Naive thymus-derived CD8-positive, alpha-beta T cell (primary cell): ENCODE measurements at regions not wholly inside any gene's neighbourhood (a gene's known extent, or its start where the extent isn't known, plus 50 kb on each side); places are given as distances from the start of the nearest gene placed in this dataset.

Experiments
- ATAC-seq, 2 donors: fragments of 150-1000 bp; cut with Tn5 transposase in 1 of 2; sonication (Bioruptor Pico), chemical (Tn5 transposase) in 1 of 2; 1 replicate in 1 of 2; 2 replicates in 1 of 2; pipeline ENCODE4 v1.10.0; 2021; ENCODE audit warnings: mild to moderate bottlenecking in 2 of 2, moderate library complexity in 2 of 2
- POLR2A ChIA-PET: fragments of 350-600 bp; sonication (Branson Sonifier 250); formaldehyde crosslinking; loops from one replicate; lab custom pipeline; 2021; ENCODE audit warnings: antibody characterized with exemption; lab: Charles Lee
- DNase-seq, 10 donors: peaks; one replicate each; pipeline versions ENCODE4 v3.0.0 to v3.0.0-alpha.2; 2020 to 2022
- H3K27ac Mint-ChIP-seq, 10 donors: one replicate each; pipeline ENCODE4 v1.8.0; 2020 to 2022; ENCODE audit warnings: mild to moderate bottlenecking in 10 of 10, mixed read lengths in 10 of 10, moderate library complexity in 4 of 10, inconsistent platforms in 1 of 10
- H3K27me3 Mint-ChIP-seq, 5 donors: one replicate each; pipeline ENCODE4 v1.8.0; 2021 to 2022; ENCODE audit warnings: mixed read lengths in 5 of 5
- H3K36me3 Mint-ChIP-seq, 3 donors: one replicate each; pipeline ENCODE4 v1.8.0; 2020 to 2022; ENCODE audit warnings: mixed read lengths in 3 of 3, mild to moderate bottlenecking in 2 of 3, inconsistent platforms in 1 of 3
- H3K4me1 Mint-ChIP-seq, 4 donors: one replicate each; pipeline ENCODE4 v1.8.0; 2021 to 2022; ENCODE audit warnings: mixed read lengths in 4 of 4
- H3K4me3 Mint-ChIP-seq, 10 donors: one replicate each; pipeline ENCODE4 v1.8.0; 2020 to 2022; ENCODE audit warnings: mild to moderate bottlenecking in 10 of 10, mixed read lengths in 10 of 10, moderate library complexity in 6 of 10, inconsistent platforms in 1 of 10
- H3K9me3 Mint-ChIP-seq, 9 donors: one replicate each; pipeline ENCODE4 v1.8.0; 2020 to 2022; ENCODE audit warnings: mixed read lengths in 9 of 9, mild to moderate bottlenecking in 3 of 9, inconsistent platforms in 1 of 9, moderate library complexity in 1 of 9

GRCh38 chr3:31232055-31233025, 300.4 kb upstream of the STT3B start:
- H3K4me1 Mint-ChIP-seq, result peaks cover 36 to 75% (median 68%) of the 10 kb centered on the region in 4 donors
- H3K36me3 Mint-ChIP-seq, result peaks cover 0 to 2% (median 0%) of the 10 kb centered on the region in 3 donors
- peak overlapping the region in 8 of 10 donors; percentile 3 to 56 (median 25) for H3K4me3 Mint-ChIP-seq
- POLR2A ChIA-PET, result interaction anchor here (0.6 to 1.5 kb wide), 2 partner anchors 9 to 14 kb away, joined by 3 to 4 read pairs; no protein-coding TSS in a partner anchor
- no peaks in the 10 kb centered on the region for H3K27me3 Mint-ChIP-seq
- DNase-seq, result peak in 1 of 10 donors; percentile 12
- H3K27ac Mint-ChIP-seq, result peak overlapping the region in 8 of 10 donors; percentile 46 to 90 (median 75)
- no peak for ATAC-seq
- H3K9me3 Mint-ChIP-seq, result peaks cover 0 to 3% (median 0%) of the 10 kb centered on the region in 9 donors

- POLR2A ChIA-PET, result no interaction called here
- Mint-ChIP-seq H3K9me3 (peaks cover 0 to under 1% (median 0%) of the 10 kb centered on the region in 9 donors), H3K27me3 (no peaks in the 10 kb centered on the region), H3K36me3 (no peaks in the 10 kb centered on the region), H3K27ac (peak overlapping the region in 1 of 10 donors; percentile 58), H3K4me3 (peak overlapping the region in 1 of 10 donors; percentile 33), H3K4me1 (peaks cover 34 to 58% (median 54%) of the 10 kb centered on the region in 4 donors)
- peak in 1 of 2 donors; percentile 37 for ATAC-seq
- DNase-seq, result no peak
Measured at GRCh38 chr3:31234145-31234544, 298.6 kb upstream of the STT3B start.

- H3K27ac Mint-ChIP-seq, result no peak overlapping the region
- no peak for ATAC-seq
- no peaks in the 10 kb centered on the region for H3K9me3 Mint-ChIP-seq
- no peaks in the 10 kb centered on the region for H3K36me3 Mint-ChIP-seq
- H3K4me3 Mint-ChIP-seq, result no peak overlapping the region
- peaks cover 31 to 55% (median 45%) of the 10 kb centered on the region in 4 donors for H3K4me1 Mint-ChIP-seq
- H3K27me3 Mint-ChIP-seq, result no peaks in the 10 kb centered on the region
- POLR2A ChIA-PET, result interaction anchor here (0.5 to 1.4 kb wide), 4 partner anchors 9 to 297 kb away, joined by 3 read pairs; partner anchors contain the start of gene STT3B
- DNase-seq, result no peak
Measured at GRCh38 chr3:31235062-31235700, 297.5 kb upstream of the STT3B start.

- peaks cover 10 to 33% (median 18%) of the 10 kb centered on the region in 4 donors for H3K4me1 Mint-ChIP-seq
- no peaks in the 10 kb centered on the region for H3K36me3 Mint-ChIP-seq
- ATAC-seq (no peak), DNase-seq (no peak)
- H3K4me3 Mint-ChIP-seq, result no peak overlapping the region
- H3K27ac Mint-ChIP-seq, result no peak overlapping the region
- no peaks in the 10 kb centered on the region for H3K9me3 Mint-ChIP-seq
- POLR2A ChIA-PET, result no interaction called here
- H3K27me3 Mint-ChIP-seq, result no peaks in the 10 kb centered on the region
Measured at GRCh38 chr3:31237887-31238286, 294.8 kb upstream of the STT3B start.

GRCh38 chr3:31240013-31240412, 292.7 kb upstream of the STT3B start:
- DNase-seq, result no peak
- no peaks in the 10 kb centered on the region for H3K27me3 Mint-ChIP-seq
- H3K36me3 Mint-ChIP-seq, result no peaks in the 10 kb centered on the region
- ATAC-seq, result no peak
- POLR2A ChIA-PET, result no interaction called here
- H3K9me3 Mint-ChIP-seq, result no peaks in the 10 kb centered on the region
- H3K4me3 Mint-ChIP-seq, result no peak overlapping the region
- peaks cover 0 to 13% (median 2%) of the 10 kb centered on the region in 4 donors for H3K4me1 Mint-ChIP-seq
- H3K27ac Mint-ChIP-seq, result no peak overlapping the region

GRCh38 chr3:31240466-31240865, 292.3 kb upstream of the STT3B start:
- Mint-ChIP-seq H3K27me3 (no peaks in the 10 kb centered on the region), H3K4me1 (peaks cover 0 to 9% (median 2%) of the 10 kb centered on the region in 4 donors), H3K9me3 (no peaks in the 10 kb centered on the region), H3K36me3 (no peaks in the 10 kb centered on the region), H3K27ac (no peak overlapping the region), H3K4me3 (no peak overlapping the region)
- POLR2A ChIA-PET, result no interaction called here
- ATAC-seq (no peak), DNase-seq (no peak)

GRCh38 chr3:31240874-31241273, 291.9 kb upstream of the STT3B start:
- H3K27ac Mint-ChIP-seq, result no peak overlapping the region

GRCh38 chr3:31241533-31241932, 291.2 kb upstream of the STT3B start:
- Mint-ChIP-seq H3K4me3 (no peak overlapping the region), H3K4me1 (peaks cover 0 to 9% (median 2%) of the 10 kb centered on the region in 4 donors), H3K27me3 (no peaks in the 10 kb centered on the region), H3K27ac (peak overlapping the region in 2 of 10 donors; percentile 10 to 29), H3K36me3 (no peaks in the 10 kb centered on the region), H3K9me3 (no peaks in the 10 kb centered on the region)
- no peak for DNase-seq
- no peak for ATAC-seq
- POLR2A ChIA-PET, result no interaction called here

More at GRCh38 chr3:31240874-31241273, 291.9 kb upstream of the STT3B start:
- DNase-seq, result no peak
- ATAC-seq, result no peak
- Mint-ChIP-seq H3K4me3 (no peak overlapping the region), H3K27me3 (no peaks in the 10 kb centered on the region), H3K4me1 (peaks cover 0 to 9% (median 2%) of the 10 kb centered on the region in 4 donors), H3K9me3 (no peaks in the 10 kb centered on the region), H3K36me3 (no peaks in the 10 kb centered on the region)
- POLR2A ChIA-PET, result no interaction called here

- H3K27me3 Mint-ChIP-seq, result no peaks in the 10 kb centered on the region
- ATAC-seq, result no peak
Measured at GRCh38 chr3:31242026-31242960, 290.4 kb upstream of the STT3B start.

GRCh38 chr3:31244929-31245817, 287.6 kb upstream of the STT3B start:
- POLR2A ChIA-PET, result interaction anchor here (0.6 kb wide), 1 partner anchor 13 kb away, joined by 3 read pairs; no protein-coding TSS in a partner anchor
- ATAC-seq (no peak), DNase-seq (no peak)
- H3K4me1 Mint-ChIP-seq, result peaks cover 5 to 15% (median 7%) of the 10 kb centered on the region in 4 donors
- no peaks in the 10 kb centered on the region for H3K9me3 Mint-ChIP-seq
- no peaks in the 10 kb centered on the region for H3K27me3 Mint-ChIP-seq
- no peak overlapping the region for H3K4me3 Mint-ChIP-seq
- no peaks in the 10 kb centered on the region for H3K36me3 Mint-ChIP-seq
- H3K27ac Mint-ChIP-seq, result no peak overlapping the region

More at GRCh38 chr3:31242026-31242960, 290.4 kb upstream of the STT3B start:
- POLR2A ChIA-PET, result no interaction called here
- Mint-ChIP-seq H3K4me1 (peaks cover 0 to 9% (median 4%) of the 10 kb centered on the region in 4 donors), H3K36me3 (no peaks in the 10 kb centered on the region), H3K27ac (peak overlapping the region in 2 of 10 donors; percentile 10 to 29), H3K9me3 (no peaks in the 10 kb centered on the region), H3K4me3 (no peak overlapping the region)
- no peak for DNase-seq
